Dendritic cell treated with granulocyte-macrophage colony-stimulating factor and Interleukin-4, amounts not matched to agents 40 ng/mL and 50 ng/mL, for 4 days (primary cell): ENCODE measurements at regions not wholly inside any gene's neighbourhood (a gene's known extent, or its start where the extent isn't known, plus 50 kb on each side); places are given as distances from the start of the nearest gene placed in this dataset.
"Not testable (repeated sequence)": the region's sequence is repeated elsewhere in the genome, so short reads cannot be mapped to it uniquely, and the experiment has no call there.

ENCODE experiments used
- H3K27ac Mint-ChIP-seq: one replicate; pipeline ENCODE4 v1.8.0; 2022; ENCODE audit warnings: mild to moderate bottlenecking, mixed read lengths
- H3K27me3 Mint-ChIP-seq: one replicate; pipeline ENCODE4 v1.8.0; 2022; ENCODE audit warnings: mild to moderate bottlenecking, mixed read lengths
- H3K36me3 Mint-ChIP-seq: one replicate; pipeline ENCODE4 v1.8.0; 2022; ENCODE audit warnings: low read depth, mixed read lengths
- H3K4me1 Mint-ChIP-seq: one replicate; pipeline ENCODE4 v1.8.0; 2022; ENCODE audit warnings: low read depth, mixed read lengths
- H3K4me3 Mint-ChIP-seq: one replicate; pipeline ENCODE4 v1.8.0; 2022; ENCODE audit warnings: mild to moderate bottlenecking, moderate library complexity, mixed read lengths
- H3K9me3 Mint-ChIP-seq: one replicate; pipeline ENCODE4 v1.8.0; 2022; ENCODE audit warnings: mixed read lengths
- intact Hi-C: fragments of 100-400 bp; cut with micrococcal nuclease; formaldehyde crosslinking; loops from one replicate; pipeline ENCODE4 v1.15.0; 2022

- no peaks in the 10 kb centered on the region for H3K4me1 Mint-ChIP-seq
- H3K36me3 Mint-ChIP-seq, result no peaks in the 10 kb centered on the region
- intact Hi-C loops, result no loop called here
- no peak overlapping the region for H3K27ac Mint-ChIP-seq
- H3K27me3 Mint-ChIP-seq, result no peaks in the 10 kb centered on the region
- H3K9me3 Mint-ChIP-seq, result no peaks in the 10 kb centered on the region
- no peak overlapping the region for H3K4me3 Mint-ChIP-seq
Observed at GRCh38 chr4:65007841-65008439, 598.7 kb upstream of the TECRL start.

GRCh38 chr4:64975177-64975576 lies 565.9 kb upstream of the TECRL start:
- H3K36me3 Mint-ChIP-seq, result no peaks in the 10 kb centered on the region
- H3K9me3 Mint-ChIP-seq, result peaks cover 4% of the 10 kb centered on the region
- intact Hi-C loops, result no loop called here
- H3K27ac Mint-ChIP-seq, result no peak overlapping the region
- no peaks in the 10 kb centered on the region for H3K4me1 Mint-ChIP-seq
- H3K4me3 Mint-ChIP-seq, result no peak overlapping the region
- no peaks in the 10 kb centered on the region for H3K27me3 Mint-ChIP-seq

GRCh38 chr4:64969081-64969480 lies 559.8 kb upstream of the TECRL start:
- H3K4me3 Mint-ChIP-seq, result no peak overlapping the region
- no peak overlapping the region for H3K27ac Mint-ChIP-seq
- no peaks in the 10 kb centered on the region for H3K4me1 Mint-ChIP-seq
- intact Hi-C loops, result no loop called here
- H3K27me3 Mint-ChIP-seq, result no peaks in the 10 kb centered on the region
- H3K9me3 Mint-ChIP-seq, result peaks cover 23% of the 10 kb centered on the region
- no peaks in the 10 kb centered on the region for H3K36me3 Mint-ChIP-seq

- Mint-ChIP-seq H3K36me3 (no peaks in the 10 kb centered on the region), H3K27me3 (no peaks in the 10 kb centered on the region), H3K4me3 (no peak overlapping the region), H3K27ac (no peak overlapping the region), H3K4me1 (no peaks in the 10 kb centered on the region), H3K9me3 (peaks cover 23% of the 10 kb centered on the region)
- intact Hi-C loops, result no loop called here
Observed at GRCh38 chr4:64967286-64967685, 558.0 kb upstream of the TECRL start.

GRCh38 chr4:64960516-64960915 lies 551.3 kb upstream of the TECRL start:
- H3K4me1 Mint-ChIP-seq, result no peaks in the 10 kb centered on the region
- no peaks in the 10 kb centered on the region for H3K27me3 Mint-ChIP-seq
- no peaks in the 10 kb centered on the region for H3K36me3 Mint-ChIP-seq
- H3K4me3 Mint-ChIP-seq, result no peak overlapping the region
- intact Hi-C loops, result no loop called here
- H3K9me3 Mint-ChIP-seq, result peaks cover 25% of the 10 kb centered on the region
- no peak overlapping the region for H3K27ac Mint-ChIP-seq

- intact Hi-C loops, result no loop called here
- H3K36me3 Mint-ChIP-seq, result no peaks in the 10 kb centered on the region
- peaks cover 22% of the 10 kb centered on the region for H3K9me3 Mint-ChIP-seq
- H3K27me3 Mint-ChIP-seq, result no peaks in the 10 kb centered on the region
- no peak overlapping the region for H3K4me3 Mint-ChIP-seq
- no peaks in the 10 kb centered on the region for H3K4me1 Mint-ChIP-seq
- no peak overlapping the region for H3K27ac Mint-ChIP-seq
Observed at GRCh38 chr4:64940698-64941097, 531.4 kb upstream of the TECRL start.

GRCh38 chr4:64935469-64936001 lies 526.3 kb upstream of the TECRL start:
- H3K27me3 Mint-ChIP-seq, result no peaks in the 10 kb centered on the region
- intact Hi-C loops, result no loop called here
- no peaks in the 10 kb centered on the region for H3K4me1 Mint-ChIP-seq
- no peak overlapping the region for H3K27ac Mint-ChIP-seq
- no peaks in the 10 kb centered on the region for H3K36me3 Mint-ChIP-seq
- no peak overlapping the region for H3K4me3 Mint-ChIP-seq
- peaks cover 35% of the 10 kb centered on the region for H3K9me3 Mint-ChIP-seq

GRCh38 chr4:64911846-64912245 lies 502.6 kb upstream of the TECRL start:
- H3K4me3 Mint-ChIP-seq, result no peak overlapping the region
- intact Hi-C loops, result no loop called here

GRCh38 chr4:64903986-64904385 lies 494.7 kb upstream of the TECRL start:
- H3K36me3 Mint-ChIP-seq, result no peaks in the 10 kb centered on the region
- no peaks in the 10 kb centered on the region for H3K4me1 Mint-ChIP-seq
- intact Hi-C loops, result no loop called here
- H3K4me3 Mint-ChIP-seq, result no peak overlapping the region
- H3K27ac Mint-ChIP-seq, result no peak overlapping the region
- H3K9me3 Mint-ChIP-seq, result peaks cover 2% of the 10 kb centered on the region
- H3K27me3 Mint-ChIP-seq, result no peaks in the 10 kb centered on the region

More at GRCh38 chr4:64911846-64912245, 502.6 kb upstream of the TECRL start:
- no peaks in the 10 kb centered on the region for H3K27me3 Mint-ChIP-seq
- no peak overlapping the region for H3K27ac Mint-ChIP-seq
- no peaks in the 10 kb centered on the region for H3K36me3 Mint-ChIP-seq
- no peaks in the 10 kb centered on the region for H3K4me1 Mint-ChIP-seq
- peaks cover 11% of the 10 kb centered on the region for H3K9me3 Mint-ChIP-seq

- Mint-ChIP-seq H3K27me3 (no peaks in the 10 kb centered on the region), H3K27ac (no peak overlapping the region), H3K9me3 (no peaks in the 10 kb centered on the region), H3K36me3 (no peaks in the 10 kb centered on the region), H3K4me3 (no peak overlapping the region), H3K4me1 (no peaks in the 10 kb centered on the region)
- intact Hi-C loops, result no loop called here
Observed at GRCh38 chr4:64899563-64899962, 490.3 kb upstream of the TECRL start.

- H3K9me3 Mint-ChIP-seq, H3K4me3 Mint-ChIP-seq, H3K36me3 Mint-ChIP-seq, intact Hi-C loops, H3K27me3 Mint-ChIP-seq, H3K27ac Mint-ChIP-seq, H3K4me1 Mint-ChIP-seq: not testable (repeated sequence)
Observed at GRCh38 chr4:64899030-64899429, 489.8 kb upstream of the TECRL start.

- Mint-ChIP-seq H3K9me3 (no peaks in the 10 kb centered on the region), H3K4me3 (no peak overlapping the region), H3K27me3 (no peaks in the 10 kb centered on the region), H3K27ac (no peak overlapping the region), H3K36me3 (no peaks in the 10 kb centered on the region), H3K4me1 (no peaks in the 10 kb centered on the region)
- intact Hi-C loops, result no loop called here
Observed at GRCh38 chr4:64897683-64898082, 488.4 kb upstream of the TECRL start.

- Mint-ChIP-seq H3K27me3 (no peaks in the 10 kb centered on the region), H3K36me3 (no peaks in the 10 kb centered on the region), H3K9me3 (no peaks in the 10 kb centered on the region)
Observed at GRCh38 chr4:64895031-64895430, 485.8 kb upstream of the TECRL start.

GRCh38 chr4:64893205-64893604 lies 484.0 kb upstream of the TECRL start:
- Mint-ChIP-seq H3K4me3 (no peak overlapping the region), H3K27ac (no peak overlapping the region), H3K4me1 (no peaks in the 10 kb centered on the region), H3K27me3 (no peaks in the 10 kb centered on the region), H3K36me3 (no peaks in the 10 kb centered on the region), H3K9me3 (no peaks in the 10 kb centered on the region)
- intact Hi-C loops, result no loop called here

More at GRCh38 chr4:64895031-64895430, 485.8 kb upstream of the TECRL start:
- H3K4me1 Mint-ChIP-seq, result no peaks in the 10 kb centered on the region
- intact Hi-C loops, result no loop called here
- H3K27ac Mint-ChIP-seq, result no peak overlapping the region
- H3K4me3 Mint-ChIP-seq, result no peak overlapping the region

- intact Hi-C loops, result no loop called here
- H3K4me3 Mint-ChIP-seq, result no peak overlapping the region
- H3K27me3 Mint-ChIP-seq, result no peaks in the 10 kb centered on the region
Observed at GRCh38 chr4:64889906-64890610, 480.8 kb upstream of the TECRL start.

More at GRCh38 chr4:64889906-64890610, 480.8 kb upstream of the TECRL start:
- Mint-ChIP-seq H3K36me3 (no peaks in the 10 kb centered on the region), H3K27ac (no peak overlapping the region), H3K9me3 (no peaks in the 10 kb centered on the region), H3K4me1 (no peaks in the 10 kb centered on the region)
